ENCODE measurements at regions not wholly inside any gene's neighbourhood (a gene's known extent, or its start where the extent isn't known, plus 50 kb on each side); places are given as distances from the start of the nearest gene placed in this dataset.
A peak's percentile ranks its signal among the peaks of the same experiment; 100 is the strongest.

DNA sequence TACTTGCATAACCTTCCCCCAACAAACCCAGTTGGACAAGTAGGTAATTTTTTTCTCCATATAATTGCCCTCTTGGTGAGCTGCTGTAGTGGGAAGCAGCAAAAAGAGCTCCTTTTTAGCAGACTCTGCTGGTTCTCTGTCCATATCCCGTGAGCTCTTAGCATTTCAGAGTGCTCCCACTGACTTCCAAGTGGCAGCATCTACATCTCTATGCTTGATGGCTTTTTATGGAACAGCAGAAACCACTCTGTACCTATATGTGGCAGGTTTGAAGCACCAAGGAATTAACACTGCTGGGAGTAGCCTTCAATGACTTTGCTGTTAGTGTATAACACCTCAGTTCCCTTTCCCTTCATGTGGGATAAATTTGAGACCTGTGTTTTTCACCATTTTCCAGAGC lies 168.4 kb upstream of the NHS start:
- H3K4me3 Mint-ChIP-seq = no peak overlapping the region
- no peaks in the 10 kb centered on the region for H3K9me3 Mint-ChIP-seq
- no peaks in the 10 kb centered on the region for H3K36me3 Mint-ChIP-seq
- peaks cover 4% of the 10 kb centered on the region for H3K27me3 Mint-ChIP-seq
- CTCF ChIA-PET = no interaction called here
- DNase-seq = no peak
- no peak overlapping the region for H3K27ac Mint-ChIP-seq
- H3K4me1 Mint-ChIP-seq = no peaks in the 10 kb centered on the region

DNA sequence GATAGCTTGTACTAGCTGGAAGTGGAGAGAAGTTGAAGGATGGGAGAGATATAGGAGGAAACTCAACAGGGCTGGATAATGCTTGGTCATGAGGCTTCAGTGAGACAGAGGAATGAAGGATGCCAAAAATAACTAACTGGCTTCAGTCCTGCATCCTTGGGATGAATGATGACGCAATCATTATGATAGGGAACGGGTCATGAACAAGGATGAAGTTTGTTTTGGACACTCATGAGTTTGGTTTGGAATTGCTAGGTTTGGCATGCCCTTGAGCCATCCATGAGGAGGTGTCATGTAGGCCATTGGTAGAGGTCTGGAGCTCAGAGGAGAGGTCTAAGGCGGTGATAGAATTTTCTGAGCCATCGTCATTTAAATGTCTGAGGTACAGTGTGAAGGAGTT lies 160.0 kb upstream of the NHS start:
- no peak overlapping the region for H3K4me3 Mint-ChIP-seq
- no peak for DNase-seq
- no peaks in the 10 kb centered on the region for H3K4me1 Mint-ChIP-seq
- H3K36me3 Mint-ChIP-seq = no peaks in the 10 kb centered on the region
- H3K9me3 Mint-ChIP-seq = peaks cover 5% of the 10 kb centered on the region
- CTCF ChIA-PET = no interaction called here
- no peak overlapping the region for H3K27ac Mint-ChIP-seq
- no peaks in the 10 kb centered on the region for H3K27me3 Mint-ChIP-seq

GRCh38 chrX:17226736-17227135 lies 148.3 kb upstream of the NHS start:
- H3K27me3 Mint-ChIP-seq = no peaks in the 10 kb centered on the region
- no peaks in the 10 kb centered on the region for H3K36me3 Mint-ChIP-seq
- no peak overlapping the region for H3K27ac Mint-ChIP-seq
- H3K9me3 Mint-ChIP-seq = no peaks in the 10 kb centered on the region
- no peak for DNase-seq
- H3K4me1 Mint-ChIP-seq = no peaks in the 10 kb centered on the region
- no peak overlapping the region for H3K4me3 Mint-ChIP-seq
- CTCF ChIA-PET = no interaction called here

- Mint-ChIP-seq H3K36me3 (no peaks in the 10 kb centered on the region), H3K27me3 (no peaks in the 10 kb centered on the region), H3K4me3 (no peak overlapping the region), H3K27ac (no peak overlapping the region), H3K4me1 (no peaks in the 10 kb centered on the region), H3K9me3 (no peaks in the 10 kb centered on the region)
- CTCF ChIA-PET = no interaction called here
- DNase-seq = no peak
These were observed 137.9 kb upstream of the NHS start for GRCh38 chrX:17237146-17237545.

GRCh38 chrX:17242470-17242869 lies 132.5 kb upstream of the NHS start:
- peak; percentile 29 for DNase-seq
- H3K36me3 Mint-ChIP-seq = no peaks in the 10 kb centered on the region

DNA sequence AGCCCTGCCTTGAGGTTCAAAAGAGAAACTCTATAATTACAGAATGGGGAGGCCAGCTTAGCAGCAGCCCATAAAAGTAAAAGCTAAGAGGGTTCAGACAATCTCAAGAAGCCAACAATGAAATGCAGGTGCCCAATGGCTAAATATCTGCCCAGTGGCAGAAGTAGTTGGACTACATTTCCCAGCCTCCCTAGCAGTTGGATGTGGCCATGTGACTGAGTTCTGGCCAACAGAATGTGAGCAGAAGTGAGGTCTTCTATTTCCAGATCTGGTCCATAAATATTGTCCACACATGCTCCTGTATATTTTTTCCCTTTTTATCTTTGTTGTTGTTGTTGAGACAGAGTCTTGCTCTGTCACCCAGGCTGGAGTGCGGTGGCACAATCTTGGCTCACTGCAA lies 127.9 kb upstream of the NHS start:
- H3K9me3 Mint-ChIP-seq = no peaks in the 10 kb centered on the region
- DNase-seq = no peak
- no peaks in the 10 kb centered on the region for H3K27me3 Mint-ChIP-seq
- H3K36me3 Mint-ChIP-seq = no peaks in the 10 kb centered on the region
- no peak overlapping the region for H3K27ac Mint-ChIP-seq
- no peaks in the 10 kb centered on the region for H3K4me1 Mint-ChIP-seq
- CTCF ChIA-PET = no interaction called here
- H3K4me3 Mint-ChIP-seq = no peak overlapping the region

More at GRCh38 chrX:17242470-17242869, 132.5 kb upstream of the NHS start:
- Mint-ChIP-seq H3K27ac (no peak overlapping the region), H3K27me3 (no peaks in the 10 kb centered on the region), H3K9me3 (no peaks in the 10 kb centered on the region), H3K4me1 (no peaks in the 10 kb centered on the region), H3K4me3 (no peak overlapping the region)
- CTCF ChIA-PET = interaction anchor here (0.8 to 1.8 kb wide), 4 partner anchors 9 to 448 kb away, joined by 3 to 6 read pairs (median 4); no protein-coding TSS in a partner anchor

DNA sequence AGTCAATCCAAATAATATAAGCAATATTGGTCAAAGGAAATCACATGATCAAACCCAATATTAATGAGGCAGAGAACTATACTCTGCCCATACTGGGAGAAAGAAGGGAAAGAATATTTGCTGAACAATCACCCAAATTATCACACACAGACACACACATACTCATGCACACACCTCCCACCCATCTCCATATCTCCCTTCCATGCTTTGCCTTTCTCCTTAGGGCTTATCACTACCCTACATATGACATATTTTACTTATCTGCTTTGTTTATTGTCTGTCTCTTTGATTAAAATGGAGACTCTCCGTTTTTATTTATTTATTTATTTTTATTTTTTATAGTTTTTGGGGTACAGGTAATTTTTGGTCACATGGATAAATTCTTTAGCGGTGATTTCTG lies 112.9 kb upstream of the NHS start:
- Mint-ChIP-seq H3K4me1 (no peaks in the 10 kb centered on the region), H3K27me3 (no peaks in the 10 kb centered on the region), H3K36me3 (no peaks in the 10 kb centered on the region), H3K4me3 (no peak overlapping the region), H3K27ac (no peak overlapping the region), H3K9me3 (peaks cover 3% of the 10 kb centered on the region)
- no peak for DNase-seq
- CTCF ChIA-PET = no interaction called here

DNA sequence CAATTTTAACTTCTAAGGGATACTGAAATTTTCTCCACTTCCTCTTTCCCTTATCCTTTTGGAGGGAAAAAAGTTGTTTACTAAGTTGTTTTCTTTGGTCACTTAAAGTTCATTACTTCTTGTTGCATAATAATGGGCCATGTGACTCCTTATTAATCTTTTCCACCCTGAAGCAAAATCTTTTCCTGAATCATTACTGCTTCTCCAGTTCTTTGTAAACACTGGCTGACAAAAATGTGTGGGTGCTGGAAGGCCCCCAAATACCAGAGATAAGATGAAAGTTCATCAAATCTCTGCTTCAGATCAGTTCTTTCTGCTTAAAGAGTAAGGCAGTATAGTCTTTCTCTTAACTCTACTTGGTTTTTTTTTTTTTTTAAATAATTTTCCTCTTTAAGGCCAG lies 108.9 kb upstream of the NHS start:
- no peaks in the 10 kb centered on the region for H3K4me1 Mint-ChIP-seq
- no peak overlapping the region for H3K4me3 Mint-ChIP-seq
- no peaks in the 10 kb centered on the region for H3K27me3 Mint-ChIP-seq
- no peak for DNase-seq
- H3K36me3 Mint-ChIP-seq = no peaks in the 10 kb centered on the region
- CTCF ChIA-PET = no interaction called here
- H3K9me3 Mint-ChIP-seq = peaks cover 3% of the 10 kb centered on the region
- no peak overlapping the region for H3K27ac Mint-ChIP-seq

DNA sequence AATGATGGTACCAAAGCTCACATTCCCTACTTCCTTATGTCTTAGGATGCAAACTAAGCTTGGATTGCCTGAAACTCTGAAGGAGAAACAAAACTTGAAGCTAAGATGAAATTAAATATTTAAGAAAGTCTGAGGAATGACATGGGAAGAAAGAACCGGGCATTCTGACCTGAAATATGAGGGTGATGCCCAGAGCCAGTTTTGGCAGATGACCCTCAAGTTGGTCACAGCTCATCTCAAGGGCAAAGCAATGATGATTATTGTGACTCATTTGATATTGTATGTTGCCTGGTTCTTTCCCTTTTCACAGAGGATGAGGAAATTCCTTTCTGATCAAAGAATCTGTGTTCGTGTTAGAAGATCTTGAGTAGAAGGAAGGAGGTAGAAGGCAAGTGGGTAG lies 96.0 kb upstream of the NHS start:
- Mint-ChIP-seq H3K9me3 (no peaks in the 10 kb centered on the region), H3K27me3 (peaks cover 8% of the 10 kb centered on the region), H3K4me3 (no peak overlapping the region), H3K4me1 (no peaks in the 10 kb centered on the region), H3K27ac (no peak overlapping the region), H3K36me3 (no peaks in the 10 kb centered on the region)
- CTCF ChIA-PET = no interaction called here
- no peak for DNase-seq

DNA sequence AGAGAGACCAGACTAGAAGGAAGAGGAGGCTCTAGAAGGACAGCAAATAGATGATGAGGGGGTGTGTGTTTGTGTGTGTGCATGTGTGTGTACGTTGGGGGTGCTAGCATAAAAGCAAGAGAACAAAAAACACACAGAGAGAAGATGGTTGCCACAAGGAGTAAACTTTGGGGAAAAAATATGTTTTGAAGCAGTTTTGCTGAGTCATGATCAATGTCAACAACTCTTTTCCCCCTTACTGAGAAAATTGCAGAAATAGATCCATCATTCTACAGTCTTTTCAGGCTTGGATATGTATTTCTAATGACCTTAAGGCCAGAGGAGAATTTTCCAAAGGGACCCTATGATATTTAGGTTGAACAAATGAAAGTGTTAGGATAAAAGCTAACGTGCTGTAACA lies 89.0 kb upstream of the NHS start:
- no peaks in the 10 kb centered on the region for H3K4me1 Mint-ChIP-seq
- no peak for DNase-seq
- H3K27ac Mint-ChIP-seq = no peak overlapping the region
- no peak overlapping the region for H3K4me3 Mint-ChIP-seq
- CTCF ChIA-PET = no interaction called here
- H3K27me3 Mint-ChIP-seq = peaks cover 8% of the 10 kb centered on the region
- H3K36me3 Mint-ChIP-seq = no peaks in the 10 kb centered on the region
- no peaks in the 10 kb centered on the region for H3K9me3 Mint-ChIP-seq

- CTCF ChIA-PET = no interaction called here
- H3K9me3 Mint-ChIP-seq = no peaks in the 10 kb centered on the region
- no peak overlapping the region for H3K4me3 Mint-ChIP-seq
- no peaks in the 10 kb centered on the region for H3K36me3 Mint-ChIP-seq
- no peak overlapping the region for H3K27ac Mint-ChIP-seq
- no peaks in the 10 kb centered on the region for H3K27me3 Mint-ChIP-seq
- H3K4me1 Mint-ChIP-seq = no peaks in the 10 kb centered on the region
- no peak for DNase-seq
These were observed 83.7 kb upstream of the NHS start for GRCh38 chrX:17291171-17291900.

- H3K4me1 Mint-ChIP-seq = no peaks in the 10 kb centered on the region
- CTCF ChIA-PET = no interaction called here
These were observed 82.9 kb upstream of the NHS start for GRCh38 chrX:17292111-17292527.

GRCh38 chrX:17294561-17294960 lies 80.4 kb upstream of the NHS start:
- Mint-ChIP-seq H3K27ac (no peak overlapping the region), H3K27me3 (no peaks in the 10 kb centered on the region), H3K36me3 (no peaks in the 10 kb centered on the region), H3K4me1 (no peaks in the 10 kb centered on the region), H3K9me3 (no peaks in the 10 kb centered on the region), H3K4me3 (no peak overlapping the region)
- CTCF ChIA-PET = no interaction called here
- DNase-seq = no peak

More at GRCh38 chrX:17292111-17292527, 82.9 kb upstream of the NHS start:
- Mint-ChIP-seq H3K9me3 (no peaks in the 10 kb centered on the region), H3K4me3 (no peak overlapping the region), H3K36me3 (no peaks in the 10 kb centered on the region), H3K27me3 (no peaks in the 10 kb centered on the region), H3K27ac (no peak overlapping the region)
- DNase-seq = no peak

- Mint-ChIP-seq H3K4me3 (no peak overlapping the region), H3K27me3 (no peaks in the 10 kb centered on the region), H3K4me1 (no peaks in the 10 kb centered on the region), H3K27ac (no peak overlapping the region), H3K9me3 (no peaks in the 10 kb centered on the region), H3K36me3 (no peaks in the 10 kb centered on the region)
- CTCF ChIA-PET = no interaction called here
- no peak for DNase-seq
These were observed 79.2 kb upstream of the NHS start for GRCh38 chrX:17295791-17296190.

DNA sequence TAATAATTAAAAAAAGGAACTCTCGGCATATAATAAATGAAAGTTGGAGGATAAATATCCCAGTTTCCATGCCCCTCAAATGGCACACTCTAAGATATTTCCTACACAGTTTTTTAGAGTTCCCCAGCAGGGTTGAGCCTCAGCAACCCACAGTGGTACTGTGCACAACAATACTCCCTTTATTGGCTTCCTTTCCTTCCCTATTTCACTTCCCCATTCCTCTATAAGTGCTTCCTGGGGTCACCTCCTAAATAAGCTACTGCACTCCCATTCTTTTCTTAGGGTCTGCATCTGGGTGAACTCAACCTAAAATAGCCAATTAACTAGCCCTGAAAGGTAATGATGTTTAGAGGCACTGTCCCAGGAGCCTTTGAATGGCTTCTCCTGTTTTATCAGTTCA lies 76.4 kb upstream of the NHS start:
- Mint-ChIP-seq H3K36me3 (no peaks in the 10 kb centered on the region), H3K27ac (no peak overlapping the region), H3K4me3 (no peak overlapping the region), H3K9me3 (no peaks in the 10 kb centered on the region), H3K27me3 (no peaks in the 10 kb centered on the region), H3K4me1 (no peaks in the 10 kb centered on the region)
- no peak for DNase-seq
- CTCF ChIA-PET = no interaction called here

- no peak overlapping the region for H3K27ac Mint-ChIP-seq
- no peak for DNase-seq
- CTCF ChIA-PET = no interaction called here
- no peak overlapping the region for H3K4me3 Mint-ChIP-seq
- no peaks in the 10 kb centered on the region for H3K27me3 Mint-ChIP-seq
- H3K9me3 Mint-ChIP-seq = no peaks in the 10 kb centered on the region
- H3K36me3 Mint-ChIP-seq = no peaks in the 10 kb centered on the region
- H3K4me1 Mint-ChIP-seq = no peaks in the 10 kb centered on the region
These were observed 75.8 kb upstream of the NHS start for GRCh38 chrX:17299206-17299605.

All from activated naive CD4-positive, alpha-beta T cell treated with anti-CD3 and anti-CD28 coated beads, Interleukin-2, amount 10 ng/mL, durations not matched to agents 7 days and 5 days (primary cell).